Vagina (tissue), 2 donors: ENCODE measurements at regions not wholly inside any gene's neighbourhood (a gene's known extent, or its start where the extent isn't known, plus 50 kb on each side); places are given as distances from the start of the nearest gene placed in this dataset.

Experiments used
- POLR2A ChIP-seq, 2 donors: fragments of 450-650 bp; IDR thresholded peaks; one replicate each; pipeline ENCODE4 v1.6.1; 2017; ENCODE audit warnings: antibody characterized with exemption in 2 of 2, mild to moderate bottlenecking in 2 of 2, moderate library complexity in 2 of 2
- POLR2AphosphoS5 ChIP-seq, 2 donors: sonication (generic); formaldehyde crosslinking; IDR thresholded peaks; one replicate each; pipeline ENCODE4 v1.9.0; 2017; ENCODE audit warnings: antibody characterized with exemption in 2 of 2, mild to moderate bottlenecking in 2 of 2, low read depth in 1 of 2; ENCODE audit not compliant: insufficient read depth in 1 of 2
- TF ChIP-seq, protein P1 (sequence below), 3 experiments: fragments of 450-650 bp in 2 of 3; fragments of 200-600 bp in 1 of 3; sonication (generic) in 1 of 3; IDR thresholded peaks; one replicate each; pipeline ENCODE4 v1.5.1; 2017 to 2019; ENCODE audit warnings: antibody characterized with exemption in 3 of 3, mild to moderate bottlenecking in 2 of 3, moderate library complexity in 2 of 3

DNA sequence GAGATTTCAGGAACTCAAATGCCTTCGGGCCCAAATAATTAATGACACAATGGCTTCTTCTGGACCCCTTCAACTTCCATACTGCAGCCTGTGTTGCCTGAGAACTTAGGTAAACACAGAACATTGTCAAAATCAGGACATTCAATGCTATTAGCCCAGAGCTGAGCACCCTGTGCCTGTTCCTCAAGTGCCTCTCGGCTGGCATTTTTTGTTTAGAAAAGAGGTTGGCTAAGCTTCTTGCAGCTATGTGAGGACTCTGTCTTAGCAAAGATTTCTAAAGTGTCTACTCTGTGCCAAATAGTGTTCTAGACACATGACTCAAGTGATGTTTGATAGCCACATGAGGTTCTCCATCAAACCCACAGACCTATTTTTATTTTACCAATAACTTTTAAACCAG is 289.3 kb upstream of the ARID1B start:
- TF ChIP-seq, protein P1, sequence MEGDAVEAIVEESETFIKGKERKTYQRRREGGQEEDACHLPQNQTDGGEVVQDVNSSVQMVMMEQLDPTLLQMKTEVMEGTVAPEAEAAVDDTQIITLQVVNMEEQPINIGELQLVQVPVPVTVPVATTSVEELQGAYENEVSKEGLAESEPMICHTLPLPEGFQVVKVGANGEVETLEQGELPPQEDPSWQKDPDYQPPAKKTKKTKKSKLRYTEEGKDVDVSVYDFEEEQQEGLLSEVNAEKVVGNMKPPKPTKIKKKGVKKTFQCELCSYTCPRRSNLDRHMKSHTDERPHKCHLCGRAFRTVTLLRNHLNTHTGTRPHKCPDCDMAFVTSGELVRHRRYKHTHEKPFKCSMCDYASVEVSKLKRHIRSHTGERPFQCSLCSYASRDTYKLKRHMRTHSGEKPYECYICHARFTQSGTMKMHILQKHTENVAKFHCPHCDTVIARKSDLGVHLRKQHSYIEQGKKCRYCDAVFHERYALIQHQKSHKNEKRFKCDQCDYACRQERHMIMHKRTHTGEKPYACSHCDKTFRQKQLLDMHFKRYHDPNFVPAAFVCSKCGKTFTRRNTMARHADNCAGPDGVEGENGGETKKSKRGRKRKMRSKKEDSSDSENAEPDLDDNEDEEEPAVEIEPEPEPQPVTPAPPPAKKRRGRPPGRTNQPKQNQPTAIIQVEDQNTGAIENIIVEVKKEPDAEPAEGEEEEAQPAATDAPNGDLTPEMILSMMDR (IDR thresholded peaks at IDR 0.05), result no peak
- TF ChIP-seq POLR2A (IDR thresholded peaks at IDR 0.05) (no peak), POLR2AphosphoS5 (IDR thresholded peaks at IDR 0.05; ENCODE audit: insufficient read depth in 1 of 2, low read depth in 1 of 2) (no peak)
